ENCODE measurements at regions not wholly inside any gene's neighbourhood (a gene's known extent, or its start where the extent isn't known, plus 50 kb on each side); places are given as distances from the start of the nearest gene placed in this dataset.

DNA sequence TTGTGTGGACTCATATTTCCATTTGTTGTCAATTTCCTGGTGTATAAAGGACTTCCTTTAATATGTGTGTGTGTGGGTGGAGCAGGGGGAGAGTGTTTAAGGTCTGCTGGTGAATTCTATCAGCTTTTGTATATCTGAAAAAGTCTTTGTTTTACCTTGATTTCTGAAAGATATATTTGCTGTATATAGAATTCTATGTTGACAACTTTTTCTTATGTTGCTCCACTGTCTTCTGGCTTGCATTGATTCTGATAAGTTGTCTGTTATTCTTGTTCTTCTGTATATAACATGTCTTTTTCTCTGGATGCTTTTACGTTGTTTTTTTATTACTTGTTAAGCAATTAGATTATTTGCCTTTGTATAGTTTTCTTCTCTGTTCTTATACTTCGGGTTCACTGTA is 90.0 kb upstream of the CEP162 start:
- no peak for DNase-seq
- Histone ChIP-seq H3K4me1 (no peaks in the 10 kb centered on the region), H3K27me3 (replicated peaks; ENCODE audit: control insufficient read depth, insufficient read depth, low read length) (no peaks in the 10 kb centered on the region), H3K4me3 (ENCODE audit: low read depth, low read length) (no peak overlapping the region), H3K9me3 (no peaks in the 10 kb centered on the region), H3K36me3 (ENCODE audit: control insufficient read depth, insufficient read depth, low read length) (no peaks in the 10 kb centered on the region)
- Mint-ChIP-seq H3K27me3 (ENCODE audit: insufficient read depth, unreplicated experiment) (peaks cover 11% of the 10 kb centered on the region), H3K4me3 (ENCODE audit: unreplicated experiment) (no peak overlapping the region), H3K36me3 (ENCODE audit: insufficient read depth, unreplicated experiment) (no peaks in the 10 kb centered on the region), H3K9me3 (ENCODE audit: unreplicated experiment) (no peaks in the 10 kb centered on the region), H3K27ac (ENCODE audit: unreplicated experiment) (no peak overlapping the region), H3K4me1 (ENCODE audit: low read depth, unreplicated experiment) (no peaks in the 10 kb centered on the region)
- intact Hi-C loops (cut with micrococcal nuclease; ENCODE audit: unreplicated experiment) = no loop called here
- TF ChIP-seq, protein P1, sequence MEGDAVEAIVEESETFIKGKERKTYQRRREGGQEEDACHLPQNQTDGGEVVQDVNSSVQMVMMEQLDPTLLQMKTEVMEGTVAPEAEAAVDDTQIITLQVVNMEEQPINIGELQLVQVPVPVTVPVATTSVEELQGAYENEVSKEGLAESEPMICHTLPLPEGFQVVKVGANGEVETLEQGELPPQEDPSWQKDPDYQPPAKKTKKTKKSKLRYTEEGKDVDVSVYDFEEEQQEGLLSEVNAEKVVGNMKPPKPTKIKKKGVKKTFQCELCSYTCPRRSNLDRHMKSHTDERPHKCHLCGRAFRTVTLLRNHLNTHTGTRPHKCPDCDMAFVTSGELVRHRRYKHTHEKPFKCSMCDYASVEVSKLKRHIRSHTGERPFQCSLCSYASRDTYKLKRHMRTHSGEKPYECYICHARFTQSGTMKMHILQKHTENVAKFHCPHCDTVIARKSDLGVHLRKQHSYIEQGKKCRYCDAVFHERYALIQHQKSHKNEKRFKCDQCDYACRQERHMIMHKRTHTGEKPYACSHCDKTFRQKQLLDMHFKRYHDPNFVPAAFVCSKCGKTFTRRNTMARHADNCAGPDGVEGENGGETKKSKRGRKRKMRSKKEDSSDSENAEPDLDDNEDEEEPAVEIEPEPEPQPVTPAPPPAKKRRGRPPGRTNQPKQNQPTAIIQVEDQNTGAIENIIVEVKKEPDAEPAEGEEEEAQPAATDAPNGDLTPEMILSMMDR (IDR thresholded peaks at IDR 0.05; ENCODE audit: insufficient read depth in 1 of 2, low read depth in 1 of 2, low read length in 1 of 2, severe bottlenecking in 1 of 2, unreplicated experiment in 1 of 2) = no peak
- no TSS peak for BruUV-seq (replicated peaks)
- CTCF ChIA-PET = no interaction called here
- POLR2A ChIA-PET = no interaction called here

DNA sequence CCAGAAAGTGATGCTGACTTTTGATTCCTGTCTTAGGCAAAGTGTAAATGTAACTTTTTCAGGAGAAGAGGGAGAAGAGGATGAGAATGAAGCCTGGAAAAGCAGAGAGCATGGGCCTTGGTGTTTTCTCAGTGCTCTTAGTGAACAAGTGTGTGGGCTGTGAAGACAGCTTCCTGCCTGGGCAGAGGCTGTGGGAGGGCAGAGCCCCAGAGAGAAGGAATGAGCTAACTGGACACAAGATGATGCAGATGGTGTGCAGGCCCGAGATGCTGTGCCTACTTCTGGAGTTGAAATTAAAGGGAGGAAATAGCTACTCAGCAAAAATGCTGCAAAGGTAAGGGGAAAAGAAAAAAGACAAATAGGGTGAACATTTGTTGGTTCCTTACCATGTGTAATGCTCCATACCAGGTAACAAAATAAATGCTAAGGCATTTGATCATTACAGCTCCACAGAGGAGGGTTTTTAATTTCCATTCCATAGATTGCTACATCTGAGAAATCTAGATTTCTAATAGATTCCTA is 87.0 kb upstream of the CEP162 start:
- no peak overlapping the region for H3K27ac Mint-ChIP-seq (ENCODE audit: unreplicated experiment)
- BruUV-seq (replicated peaks) = no TSS peak
- TF ChIP-seq, protein P1 (IDR thresholded peaks at IDR 0.05; ENCODE audit: insufficient read depth in 1 of 2, low read depth in 1 of 2, low read length in 1 of 2, severe bottlenecking in 1 of 2, unreplicated experiment in 1 of 2) = no peak
- Histone ChIP-seq H3K36me3 (ENCODE audit: control insufficient read depth, insufficient read depth, low read length) (no peaks in the 10 kb centered on the region), H3K4me3 (ENCODE audit: low read depth, low read length) (no peak overlapping the region), H3K27me3 (replicated peaks; ENCODE audit: control insufficient read depth, insufficient read depth, low read length) (no peaks in the 10 kb centered on the region), H3K4me1 (no peaks in the 10 kb centered on the region), H3K9me3 (no peaks in the 10 kb centered on the region)
- no peak for DNase-seq
- ChIA-PET POLR2A (no interaction called here), CTCF (no interaction called here)
- no peaks in the 10 kb centered on the region for H3K9me3 Mint-ChIP-seq (ENCODE audit: unreplicated experiment)
- H3K4me3 Mint-ChIP-seq (ENCODE audit: unreplicated experiment) = no peak overlapping the region
- no peaks in the 10 kb centered on the region for H3K36me3 Mint-ChIP-seq (ENCODE audit: insufficient read depth, unreplicated experiment)
- intact Hi-C loops (cut with micrococcal nuclease; ENCODE audit: unreplicated experiment) = no loop called here
- no peaks in the 10 kb centered on the region for H3K4me1 Mint-ChIP-seq (ENCODE audit: low read depth, unreplicated experiment)
- peaks cover 11% of the 10 kb centered on the region for H3K27me3 Mint-ChIP-seq (ENCODE audit: insufficient read depth, unreplicated experiment)

DNA sequence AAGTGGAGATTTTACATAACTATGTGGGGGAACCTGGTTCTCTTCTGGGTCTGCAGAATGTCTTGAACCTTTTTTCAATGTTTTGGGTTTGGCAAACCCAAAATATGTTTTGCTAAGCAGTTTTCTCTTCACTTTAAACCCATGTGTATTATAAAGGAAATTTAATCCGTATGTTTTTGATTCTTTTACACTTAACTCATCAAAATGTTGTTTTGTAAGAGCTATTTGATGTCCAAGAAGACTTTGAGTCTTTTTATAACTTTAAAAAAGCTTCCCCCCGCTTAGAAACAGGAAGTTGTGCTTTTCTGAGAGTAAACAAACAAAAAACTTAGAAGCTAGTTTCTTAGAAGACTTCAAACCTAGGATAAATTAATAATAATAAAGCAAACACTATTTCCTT is 81.9 kb upstream of the CEP162 start:
- ChIA-PET POLR2A (no interaction called here), CTCF (no interaction called here)
- DNase-seq = no peak
- no TSS peak for BruUV-seq (replicated peaks)
- Mint-ChIP-seq H3K27me3 (ENCODE audit: insufficient read depth, unreplicated experiment) (peaks cover 2% of the 10 kb centered on the region), H3K36me3 (ENCODE audit: insufficient read depth, unreplicated experiment) (no peaks in the 10 kb centered on the region), H3K27ac (ENCODE audit: unreplicated experiment) (no peak overlapping the region), H3K4me1 (ENCODE audit: low read depth, unreplicated experiment) (no peaks in the 10 kb centered on the region), H3K4me3 (ENCODE audit: unreplicated experiment) (no peak overlapping the region), H3K9me3 (ENCODE audit: unreplicated experiment) (no peaks in the 10 kb centered on the region)
- intact Hi-C loops (cut with micrococcal nuclease; ENCODE audit: unreplicated experiment) = no loop called here
- Histone ChIP-seq H3K4me1 (no peaks in the 10 kb centered on the region), H3K9me3 (no peaks in the 10 kb centered on the region), H3K4me3 (ENCODE audit: low read depth, low read length) (no peak overlapping the region), H3K36me3 (ENCODE audit: control insufficient read depth, insufficient read depth, low read length) (no peaks in the 10 kb centered on the region), H3K27me3 (replicated peaks; ENCODE audit: control insufficient read depth, insufficient read depth, low read length) (no peaks in the 10 kb centered on the region)
- TF ChIP-seq, protein P1 (IDR thresholded peaks at IDR 0.05; ENCODE audit: insufficient read depth in 1 of 2, low read depth in 1 of 2, low read length in 1 of 2, severe bottlenecking in 1 of 2, unreplicated experiment in 1 of 2) = no peak

Measured in Caco-2 (cell line).